PC-9 (cell line): ENCODE measurements at regions not wholly inside any gene's neighbourhood (a gene's known extent, or its start where the extent isn't known, plus 50 kb on each side); places are given as distances from the start of the nearest gene placed in this dataset.
"Not testable (repeated sequence)": the region's sequence is repeated elsewhere in the genome, so short reads cannot be mapped to it uniquely, and the experiment has no call there.

Source experiments
- BruUV-seq: library from RNA; stranded (reverse); fragments of 400-500 nt; replicated peaks from 2 replicates; lab custom pipeline; 2021; lab: Mats Ljungman, UMichigan
- CTCF ChIA-PET: fragments of 300-600 bp; sonication (Branson Sonifier 250); formaldehyde crosslinking; loops from one replicate; lab custom pipeline; 2022; ENCODE audit warnings: antibody characterized with exemption; lab: Charles Lee
- POLR2A ChIA-PET: fragments of 300-600 bp; sonication (Branson Sonifier 250); formaldehyde crosslinking; loops from one replicate; lab custom pipeline; 2022; ENCODE audit warnings: antibody characterized with exemption; ENCODE audit not compliant: unreplicated experiment; lab: Charles Lee
- DNase-seq, 2 experiments: peaks; one replicate each; pipeline versions ENCODE4 v3.0.0 to v3.0.0-alpha.2; 2015 to 2022; ENCODE audit warnings: mixed read lengths in 1 of 2
- H2AFZ ChIP-seq: fragments of 200-600 bp; sonication (generic); 2 replicates; pipeline ENCODE4 v1.8.1; 2017; ENCODE audit warnings: antibody characterized with exemption
- H3F3A ChIP-seq: fragments of 200-600 bp; sonication (generic); 2 replicates; pipeline ENCODE4 v1.8.1; 2017; ENCODE audit warnings: antibody characterized with exemption, mild to moderate bottlenecking, low read depth; ENCODE audit not compliant: insufficient read depth
- H3K27ac ChIP-seq: fragments of 200-600 bp; sonication (generic); 2 replicates; pipeline ENCODE4 v1.6.1; 2016; ENCODE audit warnings: mixed run types
- H3K27me3 ChIP-seq: fragments of 200-600 bp; sonication (generic); 2 replicates; pipeline ENCODE4 v1.6.1; 2016; ENCODE audit warnings: low read depth, mixed run types; ENCODE audit not compliant: insufficient read depth
- H3K36me3 ChIP-seq: fragments of 200-600 bp; sonication (generic); 2 replicates; pipeline ENCODE4 v1.6.1; 2016; ENCODE audit warnings: low read depth, mixed run types
- H3K4me1 ChIP-seq: fragments of 200-600 bp; sonication (generic); replicated peaks from 2 replicates; pipeline ENCODE4 v1.6.1; 2016; ENCODE audit warnings: mixed run types; ENCODE audit not compliant: insufficient read depth
- H3K4me2 ChIP-seq: fragments of 200-600 bp; sonication (generic); 2 replicates; pipeline ENCODE4 v1.6.1; 2017; ENCODE audit warnings: mixed run types
- H3K4me3 ChIP-seq: fragments of 200-600 bp; sonication (generic); 2 replicates; pipeline ENCODE4 v1.6.1; 2016; ENCODE audit warnings: mixed run types
- H3K79me2 ChIP-seq: fragments of 200-600 bp; sonication (generic); 2 replicates; pipeline ENCODE4 v1.6.1; 2017; ENCODE audit warnings: low read depth, mixed run types
- H3K9me2 ChIP-seq: fragments of 200-600 bp; sonication (generic); 2 replicates; pipeline ENCODE4 v1.8.1; 2017; ENCODE audit warnings: mild to moderate bottlenecking; ENCODE audit not compliant: insufficient read depth
- H3K9me3 ChIP-seq: fragments of 200-600 bp; sonication (generic); 2 replicates; pipeline ENCODE4 v1.8.1; 2016; ENCODE audit warnings: low read depth; ENCODE audit not compliant: insufficient read depth
- H4K20me1 ChIP-seq: fragments of 200-600 bp; sonication (generic); 2 replicates; pipeline ENCODE4 v1.8.1; 2017; ENCODE audit not compliant: insufficient read depth
- EZH2 ChIP-seq: fragments of 200-600 bp; sonication (generic); IDR thresholded peaks from 2 replicates; pipeline ENCODE4 v1.8.0; 2017; ENCODE audit warnings: antibody characterized with exemption, low read depth
- intact Hi-C: fragments of 100-400 bp; cut with micrococcal nuclease; formaldehyde crosslinking; loops from one replicate; pipeline ENCODE4 v1.10.0; 2022; ENCODE audit not compliant: unreplicated experiment
- TF ChIP-seq, protein P1 (sequence below): fragments of 200-600 bp; sonication (generic); conservative IDR thresholded peaks from 2 replicates; pipeline ENCODE4 v1.6.1; 2017; ENCODE audit warnings: mixed run types, antibody characterized with exemption, mild to moderate bottlenecking, moderate library complexity

- H3K27ac ChIP-seq = no peak overlapping the region
Measured at GRCh38 chr3:53436828-53437227, 57.6 kb upstream of the CACNA1D start.

GRCh38 chr3:53442863-53443262 lies 51.5 kb upstream of the CACNA1D start:
- CTCF ChIA-PET, H3K9me2 ChIP-seq, intact Hi-C loops, H3K9me3 ChIP-seq, H3K4me2 ChIP-seq, BruUV-seq, H3F3A ChIP-seq, POLR2A ChIA-PET, H2AFZ ChIP-seq, H3K4me3 ChIP-seq, H3K79me2 ChIP-seq, H3K4me1 ChIP-seq, H3K36me3 ChIP-seq, H4K20me1 ChIP-seq, DNase-seq, H3K27ac ChIP-seq: not testable (repeated sequence)
- peaks cover 20% of the 10 kb centered on the region; the same call in 1 of the 2 replicates for H3K27me3 ChIP-seq

More at GRCh38 chr3:53436828-53437227, 57.6 kb upstream of the CACNA1D start:
- Histone ChIP-seq H3K27me3 (peaks cover 31% of the 10 kb centered on the region), H3K9me3 (no peaks in the 10 kb centered on the region), H3F3A (no peaks in the 10 kb centered on the region), H3K36me3 (no peaks in the 10 kb centered on the region), H3K4me1 (no peaks in the 10 kb centered on the region), H4K20me1 (no peaks in the 10 kb centered on the region), H2AFZ (no peak overlapping the region), H3K79me2 (no peaks in the 10 kb centered on the region), H3K4me2 (no peak overlapping the region), H3K9me2 (no peaks in the 10 kb centered on the region), H3K4me3 (no peak overlapping the region)
- intact Hi-C loops = no loop called here
- no TSS peak for BruUV-seq
- TF ChIP-seq, protein P1, sequence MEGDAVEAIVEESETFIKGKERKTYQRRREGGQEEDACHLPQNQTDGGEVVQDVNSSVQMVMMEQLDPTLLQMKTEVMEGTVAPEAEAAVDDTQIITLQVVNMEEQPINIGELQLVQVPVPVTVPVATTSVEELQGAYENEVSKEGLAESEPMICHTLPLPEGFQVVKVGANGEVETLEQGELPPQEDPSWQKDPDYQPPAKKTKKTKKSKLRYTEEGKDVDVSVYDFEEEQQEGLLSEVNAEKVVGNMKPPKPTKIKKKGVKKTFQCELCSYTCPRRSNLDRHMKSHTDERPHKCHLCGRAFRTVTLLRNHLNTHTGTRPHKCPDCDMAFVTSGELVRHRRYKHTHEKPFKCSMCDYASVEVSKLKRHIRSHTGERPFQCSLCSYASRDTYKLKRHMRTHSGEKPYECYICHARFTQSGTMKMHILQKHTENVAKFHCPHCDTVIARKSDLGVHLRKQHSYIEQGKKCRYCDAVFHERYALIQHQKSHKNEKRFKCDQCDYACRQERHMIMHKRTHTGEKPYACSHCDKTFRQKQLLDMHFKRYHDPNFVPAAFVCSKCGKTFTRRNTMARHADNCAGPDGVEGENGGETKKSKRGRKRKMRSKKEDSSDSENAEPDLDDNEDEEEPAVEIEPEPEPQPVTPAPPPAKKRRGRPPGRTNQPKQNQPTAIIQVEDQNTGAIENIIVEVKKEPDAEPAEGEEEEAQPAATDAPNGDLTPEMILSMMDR = no peak
- TF ChIP-seq EZH2 = no peak
- ChIA-PET CTCF (no interaction called here), POLR2A (no interaction called here)
- DNase-seq = no peak
